Endothelial cell of umbilical vein (primary cell): ENCODE measurements at regions not wholly inside any gene's neighbourhood (a gene's known extent, or its start where the extent isn't known, plus 50 kb on each side); places are given as distances from the start of the nearest gene placed in this dataset.

Experiments used
- EZH2 ChIP-seq: IDR thresholded peaks from 2 replicates; pipeline ENCODE4 v1.6.1; 2012; ENCODE audit warnings: borderline replicate concordance, low read depth, mild to moderate bottlenecking, moderate library complexity, low read length, inconsistent platforms; ENCODE audit not compliant: severe bottlenecking
- FOS ChIP-seq: IDR thresholded peaks from 2 replicates; pipeline ENCODE4 v1.6.1; 2011; ENCODE audit warnings: mild to moderate bottlenecking, low read length, moderate library complexity, borderline replicate concordance; ENCODE audit not compliant: insufficient read depth
- GATA2 ChIP-seq: IDR thresholded peaks from 2 replicates; pipeline ENCODE4 v1.7.0; 2011; ENCODE audit warnings: low read depth, mild to moderate bottlenecking, moderate library complexity, mixed read lengths, low read length; ENCODE audit not compliant: insufficient read length, insufficient read depth
- JUN ChIP-seq: IDR thresholded peaks from 2 replicates; pipeline ENCODE4 v1.6.1; 2011; ENCODE audit warnings: borderline replicate concordance, low read depth; ENCODE audit not compliant: insufficient read length, insufficient read depth
- POLR2A ChIP-seq: IDR thresholded peaks from 2 replicates; pipeline ENCODE4 v1.6.1; 2012; ENCODE audit warnings: low read depth, mild to moderate bottlenecking, control low read depth, low read length
- POLR2AphosphoS5 ChIP-seq: IDR thresholded peaks from 2 replicates; pipeline ENCODE4 v1.6.1; 2012; ENCODE audit warnings: low read depth, mild to moderate bottlenecking, control low read depth, low read length, moderate library complexity; ENCODE audit not compliant: insufficient read depth
- TF ChIP-seq, protein P1 (sequence below), 2 donors: IDR thresholded peaks; 1 replicate in 1 of 2; 2 replicates in 1 of 2; pipeline ENCODE4 v1.5.1; 2011; ENCODE audit warnings: low read length in 2 of 2, mild to moderate bottlenecking in 2 of 2, moderate library complexity in 2 of 2, control low read depth in 1 of 2, inconsistent platforms in 1 of 2, low read depth in 1 of 2; ENCODE audit not compliant: insufficient read depth in 1 of 2; ENCODE audit errors: extremely low read depth in 1 of 2
- TF ChIP-seq, protein P2 (sequence below): IDR thresholded peaks from 2 replicates; pipeline ENCODE4 v1.6.1; 2011; ENCODE audit not compliant: insufficient read depth, insufficient read length

DNA sequence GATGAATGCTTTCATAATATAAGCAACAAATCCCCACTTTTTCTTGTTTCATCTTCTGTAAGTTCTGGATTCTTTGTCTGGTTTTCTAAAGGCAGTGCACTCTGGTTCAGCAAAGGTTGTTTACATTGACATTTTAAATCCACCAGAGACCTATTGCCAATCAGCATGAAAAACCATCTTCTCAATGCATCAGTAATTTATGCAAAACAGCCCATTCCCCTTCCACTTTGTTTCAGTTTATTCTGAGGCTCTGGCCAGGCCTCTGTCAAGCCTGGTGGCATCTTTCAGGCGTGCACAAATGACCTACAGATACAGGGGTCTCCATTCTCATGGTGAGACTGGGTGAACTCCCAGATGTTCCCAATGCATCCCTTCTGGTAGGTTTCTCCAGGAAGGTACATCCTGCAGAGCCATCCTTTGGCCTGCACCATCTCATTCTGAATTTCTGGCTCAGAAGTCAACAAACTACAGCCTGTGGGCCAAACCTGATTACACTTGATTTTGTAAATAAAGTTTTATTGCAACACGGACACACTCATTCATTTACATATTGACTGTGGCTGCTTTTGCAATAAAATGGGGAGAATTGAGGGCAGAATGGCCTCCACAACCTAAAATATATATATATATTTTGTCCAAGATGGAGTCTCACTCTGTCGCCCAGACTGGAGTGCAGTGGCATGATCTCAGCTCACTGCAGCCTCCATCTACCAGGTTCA lies 405.4 kb downstream of the PREX1 start:
- TF ChIP-seq, protein P1, sequence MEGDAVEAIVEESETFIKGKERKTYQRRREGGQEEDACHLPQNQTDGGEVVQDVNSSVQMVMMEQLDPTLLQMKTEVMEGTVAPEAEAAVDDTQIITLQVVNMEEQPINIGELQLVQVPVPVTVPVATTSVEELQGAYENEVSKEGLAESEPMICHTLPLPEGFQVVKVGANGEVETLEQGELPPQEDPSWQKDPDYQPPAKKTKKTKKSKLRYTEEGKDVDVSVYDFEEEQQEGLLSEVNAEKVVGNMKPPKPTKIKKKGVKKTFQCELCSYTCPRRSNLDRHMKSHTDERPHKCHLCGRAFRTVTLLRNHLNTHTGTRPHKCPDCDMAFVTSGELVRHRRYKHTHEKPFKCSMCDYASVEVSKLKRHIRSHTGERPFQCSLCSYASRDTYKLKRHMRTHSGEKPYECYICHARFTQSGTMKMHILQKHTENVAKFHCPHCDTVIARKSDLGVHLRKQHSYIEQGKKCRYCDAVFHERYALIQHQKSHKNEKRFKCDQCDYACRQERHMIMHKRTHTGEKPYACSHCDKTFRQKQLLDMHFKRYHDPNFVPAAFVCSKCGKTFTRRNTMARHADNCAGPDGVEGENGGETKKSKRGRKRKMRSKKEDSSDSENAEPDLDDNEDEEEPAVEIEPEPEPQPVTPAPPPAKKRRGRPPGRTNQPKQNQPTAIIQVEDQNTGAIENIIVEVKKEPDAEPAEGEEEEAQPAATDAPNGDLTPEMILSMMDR (IDR thresholded peaks at IDR 0.05; ENCODE audit: extremely low read depth in 1 of 2, insufficient read depth in 1 of 2, low read depth in 1 of 2, low read length in 2 of 2), result no peak
- TF ChIP-seq POLR2A (no peak), EZH2 (no peak), JUN (no peak), POLR2AphosphoS5 (no peak), FOS (no peak), GATA2 (no peak)
- TF ChIP-seq, protein P2, sequence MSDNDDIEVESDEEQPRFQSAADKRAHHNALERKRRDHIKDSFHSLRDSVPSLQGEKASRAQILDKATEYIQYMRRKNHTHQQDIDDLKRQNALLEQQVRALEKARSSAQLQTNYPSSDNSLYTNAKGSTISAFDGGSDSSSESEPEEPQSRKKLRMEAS, result no peak
